NCI-H2171 (cell line): ENCODE measurements at regions not wholly inside any gene's neighbourhood (a gene's known extent, or its start where the extent isn't known, plus 50 kb on each side); places are given as distances from the start of the nearest gene placed in this dataset.

Experiments
- DNase-seq: peaks from one replicate; lab custom pipeline; 2025; lab: John Stamatoyannopoulos, UW

DNA sequence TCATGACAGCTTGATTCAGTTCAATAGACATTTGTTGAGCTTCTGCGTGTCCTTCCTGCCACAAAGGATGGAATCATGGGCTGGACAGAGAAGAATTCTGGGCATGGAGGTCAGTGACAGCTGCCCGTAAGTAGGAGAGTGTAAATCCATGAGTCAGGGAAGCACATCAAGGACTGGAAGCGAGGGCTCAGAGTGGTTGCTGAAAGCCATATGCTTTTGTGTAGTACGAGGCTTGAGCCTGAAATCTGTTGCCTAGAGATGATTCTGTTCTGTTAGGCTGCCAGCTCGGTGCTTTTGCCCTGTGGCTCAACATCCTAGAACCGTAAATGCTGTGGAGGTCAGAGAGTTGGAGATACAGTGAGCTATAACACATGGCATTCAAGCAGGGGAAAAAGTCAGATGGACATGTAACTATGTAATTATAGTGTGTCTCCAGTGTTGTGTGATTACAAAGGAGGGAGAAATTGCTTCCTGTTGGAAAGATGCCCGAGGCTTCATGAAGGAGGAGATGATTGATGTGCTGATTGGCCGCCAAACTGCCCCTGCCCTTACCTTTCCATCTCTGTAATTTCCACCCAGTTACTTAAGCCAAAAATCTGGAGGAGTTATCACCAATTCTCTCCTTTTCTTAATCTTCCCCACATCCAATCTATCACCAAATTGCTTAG, 92.8 kb upstream of the CACNA1E start:
- DNase-seq, result no peak

DNA sequence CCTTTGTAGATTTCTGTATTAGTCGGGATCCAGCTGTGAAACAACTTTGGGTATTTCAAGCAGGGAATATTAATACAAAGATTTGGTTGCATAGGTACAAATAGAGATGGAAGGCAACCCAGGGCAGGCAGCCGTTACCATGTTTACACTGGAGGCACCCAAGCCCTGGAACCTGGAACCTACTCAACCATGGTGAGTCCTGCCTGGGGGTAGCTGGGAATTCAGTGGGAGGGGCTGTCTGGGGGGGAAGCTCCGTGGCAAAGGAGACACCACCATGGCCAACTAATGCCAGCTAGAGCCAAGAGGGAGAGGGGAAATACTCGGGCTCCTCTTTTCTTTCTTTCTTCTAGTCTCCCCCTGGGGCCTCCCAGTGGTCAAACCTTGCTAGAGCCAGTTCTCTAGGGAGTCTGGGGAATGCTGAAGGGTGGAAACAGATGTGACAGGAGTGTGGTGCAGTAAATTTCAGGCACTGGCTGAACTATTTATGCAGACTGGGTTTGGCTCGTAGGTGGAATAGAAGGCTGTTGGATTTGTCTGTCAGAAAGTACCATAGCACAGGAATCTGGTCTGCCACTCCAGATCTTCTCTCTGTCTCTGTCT, 91.9 kb upstream of the CACNA1E start:
- no peak for DNase-seq

DNA sequence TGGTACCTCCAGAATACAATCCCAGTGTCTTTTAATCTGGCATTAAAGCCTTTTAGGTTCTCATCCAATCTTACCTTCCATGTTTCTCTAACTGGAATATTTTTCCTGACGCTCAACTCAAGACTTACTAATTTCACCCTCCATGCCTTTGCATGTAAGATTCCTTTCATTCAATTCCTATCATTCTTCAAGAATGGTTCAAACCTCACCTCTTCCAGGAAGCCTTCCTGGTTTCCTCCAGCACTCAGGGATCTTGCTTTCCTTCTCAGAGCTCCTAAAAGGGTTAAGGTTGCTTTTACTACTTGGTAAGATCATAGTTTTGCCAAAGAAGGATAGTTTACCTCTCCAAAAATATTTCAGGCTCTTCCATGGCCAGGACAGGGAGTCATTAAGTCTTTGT, 91.2 kb upstream of the CACNA1E start:
- no peak for DNase-seq

DNA sequence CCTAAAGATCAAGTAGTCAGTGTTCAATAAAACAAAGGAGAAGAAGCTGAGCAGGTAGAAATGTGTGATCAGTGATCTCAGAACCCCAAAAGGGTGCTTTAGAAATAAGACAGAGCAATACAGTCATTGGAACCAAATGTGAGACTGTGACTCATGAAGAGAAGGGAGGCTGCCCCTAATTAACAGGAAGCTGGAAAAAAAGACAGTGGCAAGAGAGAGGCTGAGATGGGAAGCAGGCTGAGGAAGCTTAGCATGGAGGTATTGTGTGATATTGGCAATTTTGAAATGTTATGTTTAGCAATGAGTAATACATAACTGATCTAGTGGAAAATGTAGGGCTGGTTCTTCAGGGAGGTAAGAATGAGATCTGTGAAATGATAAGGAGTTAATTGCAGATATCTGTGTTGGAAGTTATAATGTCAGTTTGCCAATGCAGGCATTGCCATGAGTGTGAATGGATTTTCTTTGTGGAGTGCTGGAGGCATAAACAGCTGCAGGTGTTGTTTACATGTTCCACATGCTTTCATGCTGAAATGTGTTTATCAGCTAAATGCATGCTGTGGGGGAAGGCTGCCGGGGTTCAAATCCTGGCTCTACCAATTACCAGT, 90.6 kb upstream of the CACNA1E start:
- DNase-seq, result no peak

DNA sequence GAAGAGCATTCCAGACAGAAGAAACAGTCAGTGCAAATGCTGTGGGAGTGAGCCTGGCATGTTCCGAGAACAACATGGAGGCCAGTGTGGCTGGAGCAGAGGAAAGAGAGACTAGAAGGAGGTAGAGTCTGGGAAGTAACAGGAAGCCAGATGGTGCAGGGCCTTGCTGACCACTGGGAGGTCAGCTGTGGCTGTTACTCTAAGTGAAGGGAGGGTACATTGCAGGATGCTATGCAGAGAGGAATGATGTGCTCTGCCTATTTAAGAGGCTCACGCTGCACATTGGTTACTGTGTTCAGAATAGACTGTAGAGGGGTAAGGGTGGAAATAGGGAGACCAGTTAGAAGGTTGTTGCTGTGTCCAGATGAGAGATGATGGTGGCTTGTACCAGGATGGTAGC, 88.6 kb upstream of the CACNA1E start:
- no peak for DNase-seq

DNA sequence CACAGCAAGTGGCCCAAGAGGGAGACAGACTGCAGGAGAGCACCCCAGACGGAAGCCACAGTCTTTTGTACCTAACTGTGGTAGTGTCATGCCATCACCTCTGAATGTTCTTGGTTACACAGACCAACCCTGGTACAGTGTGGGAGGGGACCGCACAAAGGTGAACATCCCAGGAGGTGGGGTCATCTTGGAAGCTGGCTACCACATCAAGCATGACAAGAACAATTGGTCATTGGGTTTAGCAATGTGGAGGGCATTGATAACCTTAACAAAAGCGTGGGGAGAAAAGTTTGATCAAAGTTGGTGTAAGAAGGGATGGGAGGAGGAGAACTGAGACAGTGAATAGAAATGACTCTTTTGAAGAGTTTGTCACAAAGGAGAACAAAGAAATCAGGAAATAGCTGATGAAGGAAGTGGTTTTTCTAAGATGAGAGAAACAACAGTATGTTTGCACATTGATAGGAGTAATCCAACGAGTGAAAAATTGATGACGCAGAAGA, 87.1 kb upstream of the CACNA1E start:
- no peak for DNase-seq

DNA sequence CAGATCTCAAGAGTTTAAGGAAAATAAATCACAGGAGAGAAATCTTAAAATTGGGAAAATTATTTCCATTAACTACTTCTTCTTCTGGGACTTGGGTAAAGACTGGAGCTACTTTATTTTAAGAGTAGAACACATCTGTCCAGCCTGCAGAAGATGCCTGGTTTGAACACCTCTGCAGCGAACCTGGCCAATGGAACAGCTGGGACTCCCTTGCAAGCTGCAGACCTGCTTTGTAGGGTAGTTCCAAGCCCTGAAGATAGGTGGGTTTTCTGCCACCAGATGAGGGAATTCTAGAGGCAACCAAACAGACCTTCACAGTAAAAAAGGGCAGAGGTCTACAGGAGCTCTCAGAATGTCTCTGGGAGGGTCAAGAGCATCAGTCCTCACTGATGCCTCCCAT, 86.5 kb upstream of the CACNA1E start:
- no peak for DNase-seq

DNA sequence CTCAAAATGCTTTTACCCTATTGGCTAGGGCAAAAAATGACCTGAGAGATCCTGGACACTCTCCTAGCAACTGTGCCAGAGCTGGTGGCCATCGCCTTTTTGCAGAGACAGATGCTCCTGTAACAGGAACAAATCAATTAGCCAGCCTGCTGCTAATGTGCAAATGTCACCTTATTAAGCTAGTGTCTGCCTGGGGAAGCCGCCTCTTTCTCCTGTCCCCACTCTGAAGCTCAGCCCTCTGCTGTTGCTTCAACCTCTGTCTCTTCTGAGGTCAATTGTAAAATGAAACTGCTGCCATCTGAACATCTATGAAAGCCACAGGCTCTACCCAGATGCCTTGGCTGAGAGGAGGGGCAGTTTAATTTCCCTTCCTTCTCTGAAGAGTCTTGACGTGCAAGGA, 85.5 kb upstream of the CACNA1E start:
- no peak for DNase-seq

DNA sequence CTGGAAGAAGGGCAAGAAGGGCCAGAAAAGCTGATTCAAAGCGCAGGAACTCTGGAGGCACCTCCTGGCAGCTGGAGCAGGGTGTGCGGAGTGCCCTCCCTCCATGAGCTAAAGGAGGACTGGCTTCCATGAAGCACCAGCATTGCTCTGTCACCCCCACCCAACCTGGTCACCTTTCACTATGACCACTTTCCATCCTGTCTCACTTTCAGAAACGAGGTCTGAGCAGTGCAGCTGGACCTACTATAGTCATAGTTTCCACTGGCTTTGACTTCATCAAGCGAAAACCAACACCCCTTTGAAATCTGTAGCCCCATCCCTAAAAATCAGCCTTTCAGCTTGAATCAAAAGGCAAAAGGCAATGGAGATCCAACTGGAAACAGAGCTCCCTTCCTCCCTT, 84.8 kb upstream of the CACNA1E start:
- no peak for DNase-seq

DNA sequence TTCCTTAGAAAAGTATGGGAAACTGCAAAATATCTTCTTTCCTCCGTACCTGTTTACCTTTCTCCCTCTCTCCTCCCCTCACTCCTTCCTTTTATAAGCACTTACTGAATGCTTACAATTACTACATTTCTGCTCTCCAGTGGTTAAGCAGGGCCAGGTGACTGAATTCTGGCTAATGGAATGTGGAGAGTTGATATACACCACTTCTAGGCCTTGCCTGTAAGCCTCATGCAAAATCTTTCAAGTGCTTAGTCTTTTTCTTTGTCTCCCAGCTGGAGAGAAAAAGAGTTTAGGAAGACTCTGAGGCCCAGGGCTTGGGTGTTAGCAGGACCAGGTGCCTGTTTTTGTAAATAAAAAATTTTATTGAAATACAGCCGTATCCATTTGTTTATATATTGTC, 77.7 kb upstream of the CACNA1E start:
- DNase-seq, result no peak

DNA sequence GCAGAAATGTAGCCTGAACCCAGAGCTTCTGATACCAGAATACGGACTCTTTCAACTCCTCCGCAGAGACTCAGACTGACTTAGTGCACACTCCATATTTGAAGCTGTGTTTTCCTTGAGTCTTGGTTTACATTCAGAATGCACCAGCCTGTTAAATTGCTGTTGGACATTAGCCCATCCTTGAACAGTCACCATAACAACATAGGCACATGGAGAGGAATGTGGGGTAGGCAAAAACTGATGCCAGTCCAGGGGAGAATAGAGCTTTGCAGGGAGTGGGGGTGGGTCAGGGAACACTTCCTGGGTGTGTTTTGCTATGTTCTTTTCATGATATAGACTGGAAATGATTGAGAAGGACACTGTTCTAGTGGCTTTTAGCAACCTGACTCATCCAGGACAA, 76.3 kb upstream of the CACNA1E start:
- no peak for DNase-seq

DNA sequence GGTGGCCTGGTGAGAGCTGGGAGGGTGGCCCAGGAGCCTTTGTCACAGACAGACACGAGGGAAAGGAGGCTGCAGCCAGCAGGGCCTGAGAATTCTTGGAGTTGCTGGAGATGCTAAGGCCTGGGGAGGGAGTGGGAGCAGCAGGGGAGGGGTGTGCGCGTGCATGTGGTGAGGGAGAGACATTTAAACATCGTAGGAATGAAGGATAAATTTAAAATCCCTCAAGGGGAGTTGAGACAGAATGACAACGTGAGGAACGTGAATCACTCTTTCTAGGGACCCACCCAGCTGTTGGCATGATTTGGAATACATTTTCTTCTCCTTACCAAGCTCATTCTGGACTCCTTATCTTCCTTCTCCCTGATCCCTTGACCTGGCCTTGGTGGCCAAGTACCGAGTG, 73.3 kb upstream of the CACNA1E start:
- DNase-seq, result no peak

DNA sequence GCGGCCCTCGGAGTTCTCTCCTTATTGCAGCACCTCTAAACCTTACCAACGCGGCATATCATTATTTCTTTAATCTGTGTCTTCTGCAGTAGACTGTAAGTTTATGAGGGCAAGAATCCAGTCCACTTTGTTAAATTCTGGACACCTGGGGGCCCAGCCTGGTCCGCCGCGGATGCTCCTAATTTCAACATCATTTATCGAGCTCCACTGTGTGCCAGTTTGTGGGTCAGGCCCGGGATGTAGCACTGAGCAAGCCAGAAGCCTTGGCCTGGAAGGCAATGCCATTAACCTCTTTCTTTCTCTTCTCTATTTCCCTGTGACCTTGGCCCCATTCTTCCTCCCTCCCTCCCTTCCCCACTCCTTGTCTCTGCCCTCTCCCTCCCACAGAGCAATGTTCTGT, 70.6 kb upstream of the CACNA1E start:
- DNase-seq, result no peak

DNA sequence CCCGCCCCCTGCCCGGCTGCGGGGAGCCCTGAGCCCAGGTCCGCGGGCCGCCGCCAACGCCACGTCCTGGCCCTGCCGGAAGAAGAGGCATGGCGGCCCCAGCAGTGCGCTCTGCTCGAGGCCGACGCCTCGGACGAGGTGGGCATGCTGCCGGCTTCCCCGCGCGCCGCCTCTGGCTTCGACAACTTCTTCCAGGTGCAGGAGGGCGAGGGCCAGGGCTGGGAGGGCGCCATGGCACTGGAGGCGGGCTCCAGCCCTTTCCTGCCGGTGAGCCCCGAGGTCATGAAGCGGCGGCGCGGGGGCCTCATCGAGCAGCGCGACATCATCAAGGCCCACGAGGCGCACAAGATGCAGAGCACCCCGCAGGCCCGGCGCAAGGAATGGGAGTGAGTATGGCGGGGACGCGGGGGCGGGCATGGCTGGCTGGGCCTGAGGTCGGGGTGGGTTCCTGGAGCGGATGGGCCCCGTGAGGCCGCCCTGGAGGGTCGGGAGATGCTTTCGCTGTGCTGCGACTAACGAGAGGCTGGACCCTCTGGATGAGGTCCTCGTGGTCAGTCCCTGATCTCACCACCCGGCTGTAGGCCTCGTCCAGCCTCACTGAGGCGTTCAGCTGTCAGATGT, 70.0 kb upstream of the CACNA1E start:
- no peak for DNase-seq

DNA sequence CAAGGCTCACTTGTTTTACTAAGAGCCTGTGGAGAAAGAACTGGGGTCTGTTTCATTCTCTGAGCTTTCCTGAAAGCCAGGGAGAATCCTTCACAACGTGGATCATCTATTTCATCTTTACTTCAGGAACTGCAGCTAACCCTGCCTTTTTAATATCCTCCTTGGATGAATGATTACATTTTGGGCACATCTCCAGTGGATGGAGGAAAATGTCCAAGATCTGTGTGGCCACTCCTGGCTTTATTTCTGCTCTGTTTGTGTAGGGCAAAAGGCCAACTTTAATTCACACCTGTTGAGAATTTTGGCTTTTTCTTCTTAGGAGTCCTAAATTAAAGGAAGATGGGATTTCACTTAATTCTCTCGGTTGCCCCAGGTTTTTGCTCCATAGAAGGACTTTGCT, 69.5 kb upstream of the CACNA1E start:
- no peak for DNase-seq

DNA sequence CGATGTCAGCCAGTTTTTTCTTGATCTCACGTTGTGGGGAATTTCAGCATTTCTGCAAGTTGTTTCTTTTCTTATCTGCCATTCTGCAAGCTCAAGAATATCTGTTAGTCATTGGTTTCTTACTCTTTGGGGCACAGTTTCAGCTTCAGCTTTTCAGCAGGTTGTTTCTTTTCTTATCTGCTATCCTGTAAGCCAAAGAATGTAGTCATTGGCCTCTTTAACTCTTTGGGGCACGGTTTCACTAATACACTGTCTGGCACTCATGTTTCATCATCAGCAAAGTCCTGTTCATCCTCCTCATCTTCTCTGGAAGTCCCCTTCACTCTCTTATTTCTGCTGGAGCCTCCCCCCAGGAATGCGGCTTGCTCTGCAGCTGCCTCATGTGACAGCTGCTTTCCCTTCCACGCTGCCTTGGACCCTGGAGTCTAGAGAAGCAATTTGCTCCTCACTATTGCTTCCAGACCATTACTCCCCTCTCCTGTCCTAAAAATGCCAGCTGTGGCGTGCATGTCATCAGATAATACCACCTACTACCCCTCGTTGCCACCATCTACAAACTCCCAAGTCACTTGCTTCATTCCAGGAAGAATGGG, 67.0 kb upstream of the CACNA1E start:
- DNase-seq, result no peak

DNA sequence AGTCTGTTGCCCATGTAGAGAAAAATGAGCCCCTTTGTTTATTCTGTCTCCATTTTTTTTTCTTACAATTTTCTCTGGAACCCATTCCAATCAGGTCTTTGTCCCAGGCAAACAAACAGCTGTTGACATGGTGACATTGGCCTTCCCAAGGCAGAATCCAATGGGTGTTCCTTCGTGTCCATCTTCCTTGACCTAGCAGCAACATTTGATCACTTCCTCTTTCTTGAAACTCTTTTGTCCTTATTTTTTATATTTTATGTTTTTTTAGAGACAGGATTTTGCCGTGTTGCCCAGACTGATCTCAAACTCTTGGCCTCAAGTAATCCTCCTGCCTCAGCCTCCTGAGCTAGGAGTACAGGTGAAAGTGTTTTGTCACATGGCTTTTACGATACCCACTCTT, 65.4 kb upstream of the CACNA1E start:
- no peak for DNase-seq

DNA sequence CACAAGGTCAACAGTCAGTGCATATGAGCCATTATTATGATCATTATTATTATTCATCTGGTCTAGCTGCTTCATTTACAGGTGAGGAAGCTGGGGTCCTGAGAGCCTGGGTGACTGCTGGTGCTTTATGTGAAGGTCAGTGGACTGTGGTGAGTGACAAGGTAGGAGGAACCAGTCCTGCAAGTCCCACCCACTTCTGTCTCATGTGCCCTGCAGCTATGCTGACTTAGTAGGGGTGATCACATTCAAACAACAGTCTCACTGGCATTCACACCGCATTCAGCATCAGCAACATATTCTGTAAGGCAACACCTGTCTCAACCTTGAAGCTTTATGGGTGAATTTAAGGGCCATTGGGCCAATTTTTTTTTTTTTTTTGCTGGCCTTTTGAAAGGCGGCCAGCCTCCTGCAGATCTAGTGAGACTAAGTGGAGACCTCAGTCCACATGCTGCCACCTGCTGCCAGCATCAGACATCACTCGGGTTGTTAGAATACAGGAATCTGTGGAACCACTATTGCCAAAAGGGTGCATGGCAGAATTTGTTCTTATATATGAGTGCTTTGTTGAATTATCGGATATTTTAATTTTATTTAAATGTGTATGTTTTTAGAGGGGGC, 59.9 kb upstream of the CACNA1E start:
- DNase-seq, result no peak

DNA sequence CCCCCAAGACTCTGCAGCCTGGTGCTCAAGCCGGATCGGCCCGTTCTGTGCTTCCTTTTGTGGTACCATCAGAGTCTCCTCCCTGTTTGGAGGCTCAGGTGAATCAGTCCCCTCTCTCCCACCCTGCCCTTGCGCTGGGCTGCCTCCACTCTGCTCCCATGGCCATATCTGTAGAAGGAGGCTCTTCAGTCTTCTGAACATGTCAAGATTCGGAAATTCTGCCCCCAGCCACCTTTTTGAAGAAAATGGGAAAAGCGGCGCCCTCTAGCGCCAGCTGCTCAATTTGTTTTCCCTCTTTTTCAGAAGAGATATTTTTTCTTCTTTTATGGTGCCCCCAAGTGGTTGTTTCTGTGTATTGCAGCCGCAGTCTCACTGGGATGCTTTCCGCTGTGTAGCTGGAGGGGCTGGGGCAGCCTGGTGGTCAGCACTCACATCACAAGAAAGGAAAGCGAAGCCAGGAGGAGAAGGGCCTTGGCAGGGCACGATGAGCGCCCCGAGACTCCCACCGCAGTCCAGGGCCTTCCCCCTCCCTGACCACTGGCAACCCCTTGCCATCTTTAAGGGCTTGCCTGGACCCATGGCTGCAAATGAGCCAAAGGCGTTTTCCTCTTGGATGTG, 58.4 kb upstream of the CACNA1E start:
- peak; percentile 60 for DNase-seq

DNA sequence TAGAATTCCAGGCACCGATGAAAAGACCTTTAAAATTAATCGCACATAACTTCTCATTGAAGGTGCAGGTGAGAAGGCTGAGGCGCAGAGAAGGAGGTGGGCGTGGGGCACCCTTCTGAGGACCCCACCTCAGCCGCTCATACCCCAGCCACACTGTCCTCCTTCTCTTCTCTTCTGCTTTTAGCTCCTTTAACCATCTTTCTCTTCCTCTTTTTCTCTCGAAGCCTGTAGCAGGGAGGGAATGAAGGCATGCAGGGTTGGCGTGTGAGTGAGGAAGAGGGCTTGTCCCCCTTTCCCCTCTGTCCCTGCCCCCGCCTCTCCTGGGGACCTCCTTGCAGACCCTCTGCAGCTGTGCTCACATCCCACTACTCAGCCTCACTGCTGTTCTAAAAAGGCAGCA, 57.8 kb upstream of the CACNA1E start:
- no peak for DNase-seq

DNA sequence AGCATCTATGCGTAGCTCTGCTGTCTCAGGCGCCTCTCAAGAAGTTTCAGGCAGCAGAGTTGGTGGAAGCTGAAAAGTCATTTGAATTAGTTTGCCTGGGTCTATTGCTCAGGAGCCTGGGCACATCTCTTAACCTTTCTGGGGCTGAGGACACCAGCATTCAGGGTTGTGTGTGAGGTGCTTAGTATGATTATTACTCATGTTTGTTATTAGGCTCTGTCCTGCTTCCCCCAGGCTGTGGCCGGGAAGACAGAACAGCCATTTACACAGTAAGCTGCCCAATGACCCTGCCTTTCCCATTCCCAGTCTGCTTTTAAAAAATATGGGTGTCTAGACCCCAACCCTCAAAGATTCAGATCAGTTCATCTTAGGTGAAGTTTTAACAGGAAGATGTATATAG, 53.9 kb upstream of the CACNA1E start:
- no peak for DNase-seq
